CD4-positive, alpha-beta T cell treated with Interleukin-6 at 100 ng/mL for 8 hours (primary cell): ENCODE measurements at regions not wholly inside any gene's neighbourhood (a gene's known extent, or its start where the extent isn't known, plus 50 kb on each side); places are given as distances from the start of the nearest gene placed in this dataset.
"Not testable (repeated sequence)": the region's sequence is repeated elsewhere in the genome, so short reads cannot be mapped to it uniquely, and the experiment has no call there.

ENCODE experiments used
- DNase-seq: peaks from one replicate; pipeline ENCODE4 v3.0.0-alpha.2; 2020; ENCODE audit warnings: mixed read lengths, low spot score

- no peak for DNase-seq
These were observed 270.8 kb downstream of the KLF13 start for GRCh38 chr15:31597466-31597865.

- DNase-seq = no peak
These were observed 272.0 kb downstream of the KLF13 start for GRCh38 chr15:31598620-31599019.

- DNase-seq = no peak
These were observed 278.9 kb downstream of the KLF13 start for GRCh38 chr15:31605467-31605931.

- DNase-seq = no peak
These were observed 279.6 kb downstream of the KLF13 start for GRCh38 chr15:31606194-31606669.

- no peak for DNase-seq
These were observed 280.4 kb downstream of the KLF13 start for GRCh38 chr15:31606931-31607497.

- DNase-seq = no peak
These were observed 281.0 kb downstream of the KLF13 start for GRCh38 chr15:31607656-31608055.

GRCh38 chr15:31609258-31609681 lies 282.6 kb downstream of the KLF13 start:
- no peak for DNase-seq

GRCh38 chr15:31609906-31610305 lies 283.3 kb downstream of the KLF13 start:
- no peak for DNase-seq

GRCh38 chr15:31615643-31616415 lies 289.2 kb downstream of the KLF13 start:
- no peak for DNase-seq

- DNase-seq = not testable (repeated sequence)
These were observed 296.7 kb downstream of the KLF13 start for GRCh38 chr15:31623297-31623696.

GRCh38 chr15:31624115-31624514 lies 297.5 kb downstream of the KLF13 start:
- not testable (repeated sequence) for DNase-seq

- not testable (repeated sequence) for DNase-seq
These were observed 309.1 kb downstream of the KLF13 start for GRCh38 chr15:31635715-31636114.

GRCh38 chr15:31636911-31637310 lies 310.3 kb downstream of the KLF13 start:
- DNase-seq = not testable (repeated sequence)

GRCh38 chr15:31643955-31644354 lies 317.3 kb downstream of the KLF13 start:
- DNase-seq = not testable (repeated sequence)

- DNase-seq = not testable (repeated sequence)
These were observed 318.1 kb downstream of the KLF13 start for GRCh38 chr15:31644761-31645160.

- DNase-seq = not testable (repeated sequence)
These were observed 320.7 kb downstream of the KLF13 start for GRCh38 chr15:31647337-31647826.

GRCh38 chr15:31649634-31650033 lies 323.0 kb downstream of the KLF13 start:
- not testable (repeated sequence) for DNase-seq

GRCh38 chr15:31650055-31650701 lies 323.5 kb downstream of the KLF13 start:
- not testable (repeated sequence) for DNase-seq

GRCh38 chr15:31656915-31657314 lies 330.3 kb downstream of the KLF13 start:
- DNase-seq = not testable (repeated sequence)

- no peak for DNase-seq
These were observed 334.2 kb downstream of the KLF13 start for GRCh38 chr15:31660816-31661215.

GRCh38 chr15:31665732-31666131 lies 339.1 kb downstream of the KLF13 start:
- not testable (repeated sequence) for DNase-seq

- not testable (repeated sequence) for DNase-seq
These were observed 342.7 kb downstream of the KLF13 start for GRCh38 chr15:31669158-31669908.
